Esophagus squamous epithelium (tissue), 4 donors: ENCODE measurements at regions not wholly inside any gene's neighbourhood (a gene's known extent, or its start where the extent isn't known, plus 50 kb on each side); places are given as distances from the start of the nearest gene placed in this dataset.

ENCODE experiments used
- CTCF ChIP-seq, 6 experiments: fragments of 450-650 bp in 4 of 6; fragments of 200-600 bp in 2 of 6; sonication (generic) in 2 of 6; IDR thresholded peaks; one replicate each; pipeline ENCODE4 v1.5.1; 2016 to 2019; ENCODE audit warnings: antibody characterized with exemption in 6 of 6, mild to moderate bottlenecking in 4 of 6, moderate library complexity in 4 of 6
- POLR2A ChIP-seq, 4 donors: fragments of 450-650 bp; IDR thresholded peaks; one replicate each; pipeline ENCODE4 v1.6.1; 2017; ENCODE audit warnings: antibody characterized with exemption in 4 of 4, mild to moderate bottlenecking in 4 of 4, moderate library complexity in 3 of 4

DNA sequence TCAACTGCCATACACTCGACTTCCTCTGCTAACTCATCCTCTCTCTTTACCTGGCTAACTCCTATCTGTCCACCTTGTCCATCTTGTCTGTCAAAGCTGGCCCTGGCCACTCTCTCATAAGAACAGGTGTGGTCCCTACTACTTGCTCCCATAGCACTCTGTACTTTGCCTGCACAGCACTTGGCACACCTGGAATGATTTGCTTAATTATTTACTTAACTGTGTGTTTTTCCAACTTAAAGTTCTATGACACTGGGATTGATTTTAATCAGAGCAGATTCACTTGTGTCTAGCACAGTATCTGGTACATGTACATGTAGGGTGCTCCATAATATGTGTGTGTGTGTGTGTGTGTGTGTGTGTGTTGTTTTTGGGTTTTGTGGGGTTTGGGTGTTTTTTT is 111.6 kb downstream of the ZNF281 start:
- TF ChIP-seq POLR2A (IDR thresholded peaks at IDR 0.05): no peak
- TF ChIP-seq CTCF (IDR thresholded peaks at IDR 0.05): no peak
